DLD1 (cell line): ENCODE measurements at regions not wholly inside any gene's neighbourhood (a gene's known extent, or its start where the extent isn't known, plus 50 kb on each side); places are given as distances from the start of the nearest gene placed in this dataset.

Experiments used
- in situ Hi-C: cut with HindIII; loops from 2 replicates; pipeline ENCODE4 v1.10.0; 2017; ENCODE audit warnings: low sequenced_read_pairs

- in situ Hi-C loops, result no loop called here
Measured at GRCh38 chr4:145427991-145428390, 53.7 kb upstream of the SMAD1 start.

GRCh38 chr4:145427221-145427620 lies 54.4 kb upstream of the SMAD1 start:
- in situ Hi-C loops, result no loop called here

- in situ Hi-C loops, result no loop called here
Measured at GRCh38 chr4:145423017-145423708, 58.5 kb upstream of the SMAD1 start.

GRCh38 chr4:145420595-145421214 lies 60.9 kb upstream of the SMAD1 start:
- in situ Hi-C loops, result no loop called here

GRCh38 chr4:145418739-145419138 lies 62.9 kb upstream of the SMAD1 start:
- in situ Hi-C loops, result no loop called here

- in situ Hi-C loops, result no loop called here
Measured at GRCh38 chr4:145417348-145418130, 64.1 kb upstream of the SMAD1 start.

- in situ Hi-C loops, result no loop called here
Measured at GRCh38 chr4:145414841-145415240, 66.8 kb upstream of the SMAD1 start.

GRCh38 chr4:145414226-145414625 lies 67.4 kb upstream of the SMAD1 start:
- in situ Hi-C loops, result no loop called here

- in situ Hi-C loops, result no loop called here
Measured at GRCh38 chr4:145406970-145407369, 74.7 kb upstream of the SMAD1 start.

- in situ Hi-C loops, result no loop called here
Measured at GRCh38 chr4:145404761-145405160, 76.9 kb upstream of the SMAD1 start.

GRCh38 chr4:145396581-145396980 lies 85.1 kb upstream of the SMAD1 start:
- in situ Hi-C loops, result no loop called here

GRCh38 chr4:145390571-145390970 lies 91.1 kb upstream of the SMAD1 start:
- in situ Hi-C loops, result no loop called here

GRCh38 chr4:145389550-145389949 lies 92.1 kb upstream of the SMAD1 start:
- in situ Hi-C loops, result no loop called here

GRCh38 chr4:145388043-145388442 lies 93.6 kb upstream of the SMAD1 start:
- in situ Hi-C loops, result no loop called here

- in situ Hi-C loops, result no loop called here
Measured at GRCh38 chr4:145387079-145387478, 94.6 kb upstream of the SMAD1 start.

GRCh38 chr4:145381163-145381562 lies 100.5 kb upstream of the SMAD1 start:
- in situ Hi-C loops, result no loop called here

GRCh38 chr4:145380123-145380522 lies 101.5 kb upstream of the SMAD1 start:
- in situ Hi-C loops, result no loop called here

- in situ Hi-C loops, result no loop called here
Measured at GRCh38 chr4:145375416-145375815, 106.2 kb upstream of the SMAD1 start.

- in situ Hi-C loops, result no loop called here
Measured at GRCh38 chr4:145352438-145353145, 129.1 kb upstream of the SMAD1 start.

- in situ Hi-C loops, result no loop called here
Measured at GRCh38 chr4:145351922-145352321, 129.7 kb upstream of the SMAD1 start.

- in situ Hi-C loops, result no loop called here
Measured at GRCh38 chr4:145351162-145351561, 130.5 kb upstream of the SMAD1 start.
